Sigmoid colon (tissue), 6 donors: ENCODE measurements at regions not wholly inside any gene's neighbourhood (a gene's known extent, or its start where the extent isn't known, plus 50 kb on each side); places are given as distances from the start of the nearest gene placed in this dataset.

ENCODE experiments used
- DNase-seq: peaks from one replicate; pipeline ENCODE4 v3.0.0-alpha.2; 2019
- H3K27ac ChIP-seq, 4 donors: fragments of 200-600 bp; sonication (generic); one replicate each; pipeline ENCODE4 v1.5.1; 2016 to 2019; ENCODE audit warnings: mild to moderate bottlenecking in 1 of 4
- H3K27me3 ChIP-seq, 3 donors: fragments of 200-600 bp; sonication (generic); one replicate each; pipeline ENCODE4 v1.5.1; 2019; ENCODE audit warnings: mild to moderate bottlenecking in 1 of 3
- H3K36me3 ChIP-seq, 4 donors: fragments of 200-600 bp; sonication (generic); one replicate each; pipeline ENCODE4 v1.5.1; 2016 to 2019
- H3K4me1 ChIP-seq, 4 donors: fragments of 200-600 bp; sonication (generic); one replicate each; pipeline ENCODE4 v1.5.1; 2017 to 2019
- H3K4me3 ChIP-seq, 4 donors: fragments of 200-600 bp; sonication (generic); one replicate each; pipeline ENCODE4 v1.5.1; 2017 to 2019; ENCODE audit warnings: mild to moderate bottlenecking in 2 of 4, moderate library complexity in 1 of 4
- H3K9me3 ChIP-seq, 4 donors: fragments of 200-600 bp in 3 of 4; sonication (generic) in 3 of 4; one replicate each; pipeline versions ENCODE4 v1.5.1 to v1.6.1; 2013 to 2019
- EP300 ChIP-seq, 4 donors: sonication (generic); formaldehyde crosslinking; IDR thresholded peaks; one replicate each; pipeline ENCODE4 v1.6.1; 2017; ENCODE audit warnings: antibody characterized with exemption in 4 of 4
- POLR2A ChIP-seq, 2 donors: fragments of 450-650 bp; IDR thresholded peaks; one replicate each; pipeline ENCODE4 v1.6.1; 2016; ENCODE audit warnings: antibody characterized with exemption in 2 of 2, mild to moderate bottlenecking in 2 of 2, moderate library complexity in 2 of 2
- POLR2AphosphoS5 ChIP-seq, 4 donors: sonication (generic); formaldehyde crosslinking; IDR thresholded peaks; one replicate each; pipeline ENCODE4 v1.6.1; 2017; ENCODE audit warnings: antibody characterized with exemption in 4 of 4
- WGBS, 2 donors: extraction: QIAGEN DNeasy Blood & Tissue Kit; methylation state at CpG; one replicate each; pipeline ENCODE4 v1.1.7; 2013; 5-methylcytosine and 5-hydroxymethylcytosine counted together
- intact Hi-C: fragments of 100-400 bp; cut with DNase I; formaldehyde crosslinking; loops from one replicate; pipeline ENCODE4 v1.15.1; 2023
- TF ChIP-seq, protein P1 (sequence below), 4 experiments: fragments of 450-650 bp in 3 of 4; fragments of 200-600 bp in 1 of 4; IDR thresholded peaks; one replicate each; pipeline ENCODE4 v1.5.1; 2016 to 2019; ENCODE audit warnings: antibody characterized with exemption in 4 of 4, mild to moderate bottlenecking in 3 of 4, moderate library complexity in 2 of 4
- donor health status: healthy with polysubstance abuse.
- donor health status: healthy.

DNA sequence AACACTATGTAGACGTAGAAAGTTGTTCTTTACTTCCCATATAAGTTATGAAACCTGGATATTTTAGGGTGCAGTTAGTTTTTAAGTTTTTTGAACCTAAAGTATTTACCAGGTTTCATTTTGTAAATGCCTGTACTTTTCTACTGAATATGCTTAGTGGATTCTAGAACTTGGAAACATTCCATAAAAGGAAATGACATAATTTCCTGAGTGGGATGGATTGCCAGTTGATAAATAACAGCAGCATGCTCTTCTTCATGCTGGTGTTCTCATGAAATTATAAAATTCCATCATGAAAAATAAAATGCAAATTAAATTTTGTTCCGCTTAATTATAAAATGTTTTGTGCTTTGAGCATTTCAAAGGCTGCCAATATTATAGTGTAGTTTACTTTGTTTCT lies 362.2 kb upstream of the PCDH20 start:
- TF ChIP-seq POLR2A (IDR thresholded peaks at IDR 0.05): no peak
- TF ChIP-seq POLR2AphosphoS5 (IDR thresholded peaks at IDR 0.05): no peak
- TF ChIP-seq, protein P1, sequence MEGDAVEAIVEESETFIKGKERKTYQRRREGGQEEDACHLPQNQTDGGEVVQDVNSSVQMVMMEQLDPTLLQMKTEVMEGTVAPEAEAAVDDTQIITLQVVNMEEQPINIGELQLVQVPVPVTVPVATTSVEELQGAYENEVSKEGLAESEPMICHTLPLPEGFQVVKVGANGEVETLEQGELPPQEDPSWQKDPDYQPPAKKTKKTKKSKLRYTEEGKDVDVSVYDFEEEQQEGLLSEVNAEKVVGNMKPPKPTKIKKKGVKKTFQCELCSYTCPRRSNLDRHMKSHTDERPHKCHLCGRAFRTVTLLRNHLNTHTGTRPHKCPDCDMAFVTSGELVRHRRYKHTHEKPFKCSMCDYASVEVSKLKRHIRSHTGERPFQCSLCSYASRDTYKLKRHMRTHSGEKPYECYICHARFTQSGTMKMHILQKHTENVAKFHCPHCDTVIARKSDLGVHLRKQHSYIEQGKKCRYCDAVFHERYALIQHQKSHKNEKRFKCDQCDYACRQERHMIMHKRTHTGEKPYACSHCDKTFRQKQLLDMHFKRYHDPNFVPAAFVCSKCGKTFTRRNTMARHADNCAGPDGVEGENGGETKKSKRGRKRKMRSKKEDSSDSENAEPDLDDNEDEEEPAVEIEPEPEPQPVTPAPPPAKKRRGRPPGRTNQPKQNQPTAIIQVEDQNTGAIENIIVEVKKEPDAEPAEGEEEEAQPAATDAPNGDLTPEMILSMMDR (IDR thresholded peaks at IDR 0.05): no peak
- no peak for TF ChIP-seq EP300 (IDR thresholded peaks at IDR 0.05)
- Histone ChIP-seq H3K27me3 (no peaks in the 10 kb centered on the region), H3K4me1 (peaks cover 0 to 6% (median 0%) of the 10 kb centered on the region in 4 donors), H3K27ac (no peak overlapping the region), H3K9me3 (no peaks in the 10 kb centered on the region), H3K36me3 (no peaks in the 10 kb centered on the region), H3K4me3 (no peak overlapping the region)
- intact Hi-C loops: no loop called here
- DNase-seq: no peak
- WGBS, 2 donors: 84 to 85% methylated on average over 2 of the region's 2 CpGs

DNA sequence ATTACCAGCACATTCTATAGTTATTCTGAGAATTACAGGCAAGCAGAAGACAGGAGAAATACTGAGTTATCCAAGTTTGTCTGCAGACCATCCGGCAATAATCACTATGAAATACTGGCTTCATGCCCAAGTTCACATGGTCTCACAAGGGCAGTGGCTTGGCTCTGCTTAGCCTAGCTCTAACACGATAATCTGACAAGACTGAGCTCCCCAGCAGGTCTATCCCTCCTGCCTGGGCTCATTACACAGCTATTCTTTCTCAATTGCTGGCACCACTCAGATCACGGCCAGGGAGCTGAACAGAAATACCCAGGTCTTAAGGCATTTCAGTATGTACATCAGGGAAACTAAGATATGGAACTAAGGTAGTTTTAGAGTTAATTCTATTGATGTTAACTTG lies 361.6 kb upstream of the PCDH20 start:
- Histone ChIP-seq H3K27ac (no peak overlapping the region), H3K36me3 (no peaks in the 10 kb centered on the region), H3K4me1 (peaks cover 0 to 6% (median 0%) of the 10 kb centered on the region in 4 donors), H3K27me3 (no peaks in the 10 kb centered on the region), H3K9me3 (no peaks in the 10 kb centered on the region), H3K4me3 (no peak overlapping the region)
- TF ChIP-seq POLR2A (IDR thresholded peaks at IDR 0.05): no peak
- TF ChIP-seq, protein P1 (IDR thresholded peaks at IDR 0.05): no peak
- no peak for TF ChIP-seq POLR2AphosphoS5 (IDR thresholded peaks at IDR 0.05)
- no peak for TF ChIP-seq EP300 (IDR thresholded peaks at IDR 0.05)
- 60 to 65% methylated on average over 3 of the region's 3 CpGs for WGBS, 2 donors
- intact Hi-C loops: no loop called here
- no peak for DNase-seq

DNA sequence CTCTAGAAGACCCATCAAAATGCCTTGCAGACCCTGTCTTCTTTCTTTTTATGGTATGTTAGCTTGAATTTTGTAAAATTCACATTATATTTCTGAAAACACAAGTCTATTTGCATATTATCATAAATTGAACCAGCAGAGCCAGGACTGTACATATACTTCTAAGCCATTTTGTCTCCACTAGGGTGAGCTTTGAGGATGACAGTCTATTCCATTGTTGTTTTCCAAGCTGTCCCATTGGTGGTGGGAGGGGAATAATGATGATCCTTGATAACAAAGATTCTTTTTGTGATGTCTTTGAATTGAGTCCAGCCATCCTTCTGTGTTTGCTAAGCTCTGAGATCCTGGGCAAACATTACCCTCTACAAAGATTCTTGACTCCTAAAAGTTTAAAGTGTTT lies 359.3 kb upstream of the PCDH20 start:
- H3K27ac ChIP-seq: no peak overlapping the region
- peaks cover 0 to 6% (median 0%) of the 10 kb centered on the region in 4 donors for H3K4me1 ChIP-seq
- H3K9me3 ChIP-seq: no peaks in the 10 kb centered on the region
- no peak for DNase-seq
- no peaks in the 10 kb centered on the region for H3K36me3 ChIP-seq
- intact Hi-C loops: no loop called here
- H3K27me3 ChIP-seq: no peaks in the 10 kb centered on the region
- no peak overlapping the region for H3K4me3 ChIP-seq
- TF ChIP-seq EP300 (IDR thresholded peaks at IDR 0.05) (no peak), POLR2A (IDR thresholded peaks at IDR 0.05) (no peak), POLR2AphosphoS5 (IDR thresholded peaks at IDR 0.05) (no peak)
- TF ChIP-seq, protein P1 (IDR thresholded peaks at IDR 0.05): no peak

DNA sequence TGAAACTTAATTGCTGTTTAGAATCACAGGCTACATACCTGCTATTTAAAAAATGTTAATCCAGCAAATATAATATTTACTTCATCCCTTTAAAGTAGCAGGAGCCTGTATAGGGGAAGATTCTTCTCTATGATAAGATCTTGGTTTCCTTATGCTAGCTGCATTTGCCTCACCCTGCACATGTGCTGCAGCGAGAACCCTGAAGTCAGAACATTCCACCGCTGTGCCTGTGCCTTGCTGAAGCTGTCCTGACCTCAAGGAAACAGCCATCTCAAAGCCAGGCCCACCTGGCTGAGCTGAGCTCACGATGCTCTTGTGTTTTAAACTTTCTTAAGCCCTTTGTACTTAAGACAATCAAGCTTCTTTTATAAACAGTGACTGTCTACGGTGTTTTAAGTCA lies 355.0 kb upstream of the PCDH20 start:
- H3K27ac ChIP-seq: no peak overlapping the region
- TF ChIP-seq EP300 (IDR thresholded peaks at IDR 0.05): no peak
- no peak for TF ChIP-seq POLR2A (IDR thresholded peaks at IDR 0.05)
- TF ChIP-seq POLR2AphosphoS5 (IDR thresholded peaks at IDR 0.05): no peak
- TF ChIP-seq, protein P1 (IDR thresholded peaks at IDR 0.05): no peak
- WGBS, 2 donors: 44 to 52% methylated on average over 4 of the region's 4 CpGs

DNA sequence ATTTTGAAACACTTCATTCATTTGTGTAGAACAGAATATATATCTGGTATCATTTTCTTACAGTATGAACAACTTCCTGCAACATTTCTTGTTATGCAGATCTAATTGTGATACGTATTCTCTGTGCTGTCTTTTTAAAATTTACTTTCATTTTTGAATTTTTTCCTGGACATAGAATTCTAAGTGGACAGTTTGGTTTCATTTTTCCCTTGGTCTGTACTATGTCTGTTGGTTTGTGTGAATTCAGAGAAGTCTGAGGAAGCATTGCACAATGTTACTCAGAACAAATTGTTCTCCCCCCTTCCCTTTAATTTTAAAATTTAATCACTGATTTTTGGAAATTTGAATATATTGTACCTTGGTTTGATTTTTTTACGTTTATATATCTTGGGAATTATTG lies 352.5 kb upstream of the PCDH20 start:
- H3K4me1 ChIP-seq: no peaks in the 10 kb centered on the region
- intact Hi-C loops: no loop called here
- peaks cover 0 to 8% (median 0%) of the 10 kb centered on the region in 4 donors for H3K9me3 ChIP-seq
- WGBS, 2 donors: 64 to 70% methylated on average over 2 of the region's 2 CpGs
- H3K36me3 ChIP-seq: no peaks in the 10 kb centered on the region
- TF ChIP-seq POLR2A (IDR thresholded peaks at IDR 0.05) (no peak), POLR2AphosphoS5 (IDR thresholded peaks at IDR 0.05) (no peak), EP300 (IDR thresholded peaks at IDR 0.05) (no peak)
- TF ChIP-seq, protein P1 (IDR thresholded peaks at IDR 0.05): no peak
- no peaks in the 10 kb centered on the region for H3K27me3 ChIP-seq
- no peak for DNase-seq
- no peak overlapping the region for H3K27ac ChIP-seq
- H3K4me3 ChIP-seq: no peak overlapping the region

More for the DNA sequence above, 355.0 kb upstream of the PCDH20 start:
- H3K36me3 ChIP-seq: no peaks in the 10 kb centered on the region
- no peaks in the 10 kb centered on the region for H3K27me3 ChIP-seq
- no peaks in the 10 kb centered on the region for H3K9me3 ChIP-seq
- no peaks in the 10 kb centered on the region for H3K4me1 ChIP-seq
- no peak for DNase-seq
- intact Hi-C loops: no loop called here
- no peak overlapping the region for H3K4me3 ChIP-seq
